NOMO-1 treated with dmso at 0.1 percent for 144 hours (cell line): ENCODE measurements at regions not wholly inside any gene's neighbourhood (a gene's known extent, or its start where the extent isn't known, plus 50 kb on each side); places are given as distances from the start of the nearest gene placed in this dataset.
"Not testable (repeated sequence)": the region's sequence is repeated elsewhere in the genome, so short reads cannot be mapped to it uniquely, and the experiment has no call there.

Source experiments
- DNase-seq: peaks from one replicate; lab custom pipeline; 2025; ENCODE audit not compliant: unreplicated experiment; lab: John Stamatoyannopoulos, UW

DNA sequence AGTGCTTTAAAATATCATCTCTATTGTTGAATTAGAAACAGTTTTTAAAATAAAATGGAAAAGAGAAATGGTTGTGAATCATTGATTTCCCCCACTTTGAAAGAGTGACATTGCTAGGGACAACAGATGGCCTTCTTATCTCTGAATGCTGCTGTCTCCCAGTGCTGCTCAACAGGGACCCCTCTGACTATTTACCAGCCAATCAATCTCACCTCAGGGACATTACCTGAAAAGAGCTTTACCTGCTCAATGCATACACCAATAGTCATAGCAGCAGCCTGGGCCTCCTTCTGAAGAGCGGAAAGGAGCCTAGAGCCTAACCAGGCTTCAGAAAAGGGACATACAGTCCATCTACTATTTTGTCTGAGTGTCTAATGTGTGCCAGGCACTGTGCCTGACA, 162.8 kb downstream of the CGGBP1 start:
- DNase-seq: no peak

DNA sequence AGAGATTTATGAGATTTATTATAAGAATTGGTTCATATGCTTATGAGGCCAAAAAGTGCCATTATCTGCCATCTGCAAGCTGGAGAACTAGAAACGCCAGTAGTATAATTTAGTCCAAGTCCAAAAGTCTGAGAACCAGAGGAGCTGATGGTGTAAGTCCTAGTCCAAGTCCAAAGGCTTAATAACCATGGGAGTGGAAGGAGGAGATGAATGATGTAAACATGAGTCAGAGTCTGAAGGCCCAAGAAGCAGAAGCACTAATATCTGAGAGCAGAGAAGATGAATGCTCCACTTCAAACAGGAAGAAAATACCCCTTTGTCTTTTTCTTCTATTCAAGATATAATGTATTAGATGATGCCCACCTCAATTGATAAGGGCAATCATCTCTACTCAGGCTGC, 185.7 kb downstream of the CGGBP1 start:
- no peak for DNase-seq

DNA sequence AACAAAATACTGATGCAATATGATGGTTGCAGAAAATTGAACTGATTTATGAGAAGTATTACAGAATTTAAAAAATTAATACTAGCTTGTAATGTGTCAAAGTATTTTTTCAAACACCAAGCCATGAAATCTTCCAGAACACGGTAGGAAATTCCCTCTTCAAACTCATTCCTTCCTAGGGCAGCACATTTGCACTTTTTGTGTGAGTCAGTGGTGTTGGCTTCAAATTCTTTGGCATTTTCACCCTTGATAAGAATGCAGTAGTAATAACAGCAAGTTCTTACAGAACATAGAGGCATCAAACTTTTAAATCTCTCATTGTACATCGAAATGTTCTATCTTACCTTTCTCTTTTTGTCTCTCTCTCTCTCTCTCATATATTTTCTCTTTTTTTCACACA, 191.8 kb downstream of the CGGBP1 start:
- DNase-seq: no peak

DNA sequence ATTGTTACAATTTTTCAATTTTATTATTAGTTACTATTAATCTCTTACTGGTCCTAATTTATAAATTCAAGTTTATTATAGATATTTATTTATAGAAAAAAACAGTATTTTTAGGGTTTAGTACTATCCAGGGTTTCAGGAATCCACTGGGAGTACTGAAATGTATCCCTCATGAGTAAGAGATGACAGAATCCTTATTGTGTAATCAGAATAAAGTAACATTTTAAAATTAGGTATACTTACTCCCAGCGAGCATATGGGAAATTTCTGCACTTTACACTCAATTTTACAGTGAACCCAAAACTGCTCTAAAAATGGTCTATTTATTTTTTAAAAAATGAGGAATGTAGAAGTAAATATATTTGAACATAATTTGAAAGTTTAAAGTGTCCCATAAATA, 202.7 kb downstream of the CGGBP1 start:
- no peak for DNase-seq

DNA sequence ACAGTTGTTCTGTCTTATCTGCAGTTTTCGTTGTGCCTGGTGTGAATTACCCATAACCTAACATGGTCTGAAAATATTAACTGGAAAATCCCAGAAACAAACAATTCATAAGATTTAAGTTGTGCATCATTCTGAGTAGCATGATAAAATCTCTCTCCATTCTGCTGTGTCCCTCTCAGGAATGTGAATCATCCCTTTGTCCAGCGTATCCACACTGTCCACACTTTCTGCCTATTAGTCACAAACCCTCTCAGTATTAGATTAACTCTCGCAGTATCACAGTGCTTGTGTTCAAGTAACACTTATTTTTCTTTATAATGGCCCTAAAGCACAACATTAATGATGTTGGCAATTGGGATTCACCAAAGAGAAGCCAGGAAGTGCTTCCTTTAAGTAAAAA, 203.2 kb downstream of the CGGBP1 start:
- DNase-seq: no peak

DNA sequence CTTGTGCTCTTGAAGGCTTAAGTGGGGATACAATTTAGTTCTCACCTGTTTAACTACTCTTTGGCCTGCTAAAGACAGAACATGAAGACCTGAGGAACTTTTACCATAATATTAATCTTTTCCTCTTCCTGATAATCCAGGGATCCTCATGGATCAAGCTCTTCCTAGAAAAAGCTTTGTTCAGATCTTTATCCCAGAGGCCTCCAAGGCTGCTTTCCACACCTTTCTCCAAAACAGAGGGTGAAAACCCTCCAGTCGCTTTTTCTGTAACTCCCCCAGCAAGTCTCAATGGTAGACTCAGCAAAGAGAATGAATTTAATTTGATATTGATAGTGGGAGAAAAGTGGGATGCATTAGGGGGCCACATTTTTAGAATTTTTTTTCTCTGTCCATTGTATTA, 203.6 kb downstream of the CGGBP1 start:
- no peak for DNase-seq

DNA sequence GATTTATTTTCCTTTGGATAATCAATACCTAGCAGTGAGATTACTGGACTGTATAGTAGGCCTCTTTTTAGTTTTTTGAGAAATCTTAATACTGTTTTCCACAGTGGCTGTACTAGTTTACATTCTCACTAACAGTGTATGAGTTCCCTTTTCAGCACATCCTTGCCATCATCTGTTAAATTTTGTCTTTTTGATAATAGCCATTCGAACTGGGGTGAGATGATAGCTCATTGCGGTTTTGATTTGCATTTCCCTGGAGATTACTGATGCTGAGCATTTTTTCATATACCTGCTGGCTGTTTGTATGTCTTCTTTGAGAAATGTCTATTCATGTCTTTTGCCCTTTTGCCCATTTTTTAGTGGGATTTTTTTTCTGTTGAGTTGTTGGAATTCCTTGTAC, 210.8 kb downstream of the CGGBP1 start:
- DNase-seq: no peak

DNA sequence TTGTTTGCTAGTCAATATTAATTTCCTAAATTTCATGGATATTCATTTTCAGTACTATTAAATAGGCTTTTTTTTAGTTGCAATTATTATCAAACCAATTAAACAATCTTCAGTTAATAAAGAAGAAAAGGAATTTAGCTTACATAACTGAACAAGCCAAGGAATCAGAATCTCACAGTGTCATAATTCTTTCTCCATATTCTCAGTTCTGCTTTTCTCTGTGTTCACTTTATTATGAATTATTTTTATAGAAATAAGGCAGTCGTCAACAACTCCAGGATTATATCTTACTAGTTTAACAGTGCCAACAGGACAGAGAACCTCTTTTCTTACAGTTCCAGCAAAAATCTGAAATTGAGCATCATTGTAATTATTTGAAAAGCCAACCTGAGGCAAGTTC, 221.7 kb downstream of the CGGBP1 start:
- DNase-seq: no peak

DNA sequence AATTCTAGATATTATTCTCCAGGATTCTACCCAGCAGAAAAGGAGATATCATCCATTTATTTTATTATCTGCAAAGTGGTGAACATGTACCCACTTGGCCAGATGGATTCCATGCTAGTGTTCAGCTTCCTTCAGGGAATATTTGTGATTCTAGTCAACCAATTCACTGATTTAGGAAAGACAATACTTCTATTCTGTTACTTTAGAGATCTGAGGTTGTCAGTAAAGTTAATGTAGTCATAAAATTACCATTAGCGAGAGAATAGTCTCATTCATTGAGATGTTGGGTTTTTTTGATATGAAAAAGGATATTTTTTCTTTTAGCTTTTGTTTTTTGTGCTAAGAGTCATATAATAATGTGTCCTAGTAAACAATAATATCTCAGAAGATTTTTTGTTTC, 222.8 kb downstream of the CGGBP1 start:
- DNase-seq: no peak

DNA sequence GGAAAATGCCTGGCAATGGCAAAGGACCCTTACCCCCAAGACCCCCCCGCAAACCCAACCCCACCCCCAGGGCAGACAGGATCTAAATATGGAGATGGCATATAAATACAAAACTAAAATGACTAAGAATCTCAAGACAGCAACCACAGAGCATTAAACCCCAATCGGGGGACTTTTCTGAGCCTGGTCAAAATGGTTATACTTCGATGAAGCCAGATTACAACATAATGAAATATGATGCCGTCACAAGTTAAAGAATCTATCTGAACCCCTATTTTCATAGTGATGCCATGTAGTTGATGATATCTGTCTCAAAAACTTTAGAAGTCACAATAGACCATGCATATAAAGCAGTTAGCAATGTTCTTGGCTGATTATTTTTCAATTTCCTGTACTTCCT, 223.6 kb downstream of the CGGBP1 start:
- no peak for DNase-seq

DNA sequence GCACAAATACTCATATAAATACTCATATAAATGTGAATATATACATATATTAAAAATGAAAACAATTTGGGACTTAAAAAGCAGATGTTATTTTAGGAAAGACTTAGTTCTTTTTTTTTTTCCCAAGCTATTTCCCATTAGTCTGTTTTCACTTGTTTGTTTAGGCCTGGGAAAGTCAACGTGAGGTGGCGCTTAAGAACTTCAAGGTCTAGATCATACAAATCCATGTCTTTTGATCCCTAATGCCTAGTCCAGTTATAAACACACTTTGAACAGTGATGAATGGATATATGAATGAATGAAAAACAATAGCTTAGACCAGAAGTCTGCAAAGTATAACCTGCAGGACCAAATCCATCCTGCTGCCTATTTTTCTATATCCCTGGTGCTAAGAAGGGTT, 224.5 kb downstream of the CGGBP1 start:
- DNase-seq: no peak

DNA sequence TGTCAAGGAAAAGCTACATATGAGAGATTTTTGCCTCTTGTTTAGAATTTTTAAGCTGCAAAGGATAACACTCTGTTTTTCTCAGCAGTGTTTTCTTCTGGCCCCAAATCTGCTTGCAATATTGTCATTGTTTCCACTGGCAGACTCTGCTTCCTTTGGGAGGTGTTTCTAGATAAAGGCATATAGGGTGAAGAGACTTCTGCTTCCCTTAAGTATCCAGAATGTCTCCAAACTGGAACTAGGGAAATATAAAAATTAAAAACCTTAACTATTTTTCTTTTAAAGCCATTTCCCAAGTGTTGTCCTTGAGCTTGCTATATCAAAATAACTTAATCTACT, 225.8 kb downstream of the CGGBP1 start:
- DNase-seq: no peak

DNA sequence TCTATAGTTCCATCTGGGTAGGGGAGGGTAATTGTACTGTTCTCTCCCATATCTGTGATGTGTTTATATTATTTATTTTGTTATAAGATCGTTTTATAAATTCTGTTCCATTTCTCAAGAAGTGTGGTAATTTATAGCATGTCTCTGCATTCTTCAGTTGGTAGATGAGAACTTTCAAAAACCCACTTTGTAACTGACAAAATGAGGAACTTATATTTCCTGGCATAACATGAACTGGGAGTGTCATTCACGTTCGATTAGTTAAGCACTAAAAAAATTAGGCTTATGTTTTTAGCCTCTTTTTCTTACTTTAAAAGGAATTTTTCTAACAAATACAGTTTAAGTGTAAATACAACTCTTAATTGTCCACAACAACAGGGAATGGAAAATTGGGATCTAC, 230.8 kb downstream of the CGGBP1 start:
- no peak for DNase-seq

DNA sequence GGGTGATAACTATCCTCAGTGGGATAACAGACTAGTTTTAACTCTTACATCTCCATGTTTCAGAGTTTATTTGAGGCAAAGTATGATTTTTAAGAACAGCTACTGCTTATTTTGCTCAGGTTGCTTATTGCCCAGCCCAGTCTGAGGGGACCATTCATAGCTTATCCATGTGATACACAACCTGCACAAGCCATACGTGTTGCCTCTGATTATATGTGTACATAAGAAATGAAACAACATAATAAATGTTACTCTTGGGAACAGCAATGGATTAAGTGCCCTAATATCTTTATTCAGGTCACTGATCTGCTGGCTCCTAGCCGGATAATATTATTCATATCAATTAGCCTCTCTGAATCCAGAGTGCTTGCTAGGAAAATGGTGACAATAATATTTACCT, 236.2 kb downstream of the CGGBP1 start:
- DNase-seq: no peak

DNA sequence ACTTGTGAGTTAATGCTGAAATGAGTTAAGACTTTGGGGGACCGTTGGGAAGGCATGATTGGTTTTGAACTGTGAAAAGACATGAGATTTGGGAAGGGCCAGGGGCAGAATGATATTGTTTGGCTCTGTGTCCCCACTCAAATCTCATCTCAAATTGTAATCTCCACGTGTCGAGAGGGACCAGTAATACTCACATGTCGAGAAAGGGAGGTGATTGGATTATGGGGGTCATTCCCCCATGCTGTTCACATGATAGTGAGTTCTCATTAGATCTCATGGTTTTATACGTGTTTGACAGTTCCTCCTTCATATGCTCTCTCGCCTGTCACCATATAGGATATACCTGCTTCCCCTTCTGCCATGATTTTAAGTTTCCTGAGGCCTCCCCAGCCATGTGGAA, 245.3 kb downstream of the CGGBP1 start:
- not testable (repeated sequence) for DNase-seq

DNA sequence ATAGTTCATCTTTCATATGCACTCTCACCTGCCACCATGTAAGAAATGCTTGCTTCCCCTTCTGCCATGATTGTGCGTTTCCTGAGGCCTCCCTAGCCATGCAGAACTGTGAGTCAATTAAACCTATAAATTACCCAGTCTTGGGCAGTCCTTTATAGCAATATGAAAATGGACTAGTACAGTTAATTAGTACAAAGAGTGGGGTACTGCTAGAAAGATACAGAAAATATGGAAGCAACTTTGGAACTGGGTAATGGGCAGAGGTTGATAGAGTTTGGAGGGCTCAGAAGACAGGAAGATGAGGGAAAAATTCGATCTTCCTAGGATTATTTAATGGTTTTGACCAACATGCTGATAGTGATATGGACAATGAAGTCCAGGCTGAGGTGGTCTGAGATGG, 246.9 kb downstream of the CGGBP1 start:
- DNase-seq: no peak

DNA sequence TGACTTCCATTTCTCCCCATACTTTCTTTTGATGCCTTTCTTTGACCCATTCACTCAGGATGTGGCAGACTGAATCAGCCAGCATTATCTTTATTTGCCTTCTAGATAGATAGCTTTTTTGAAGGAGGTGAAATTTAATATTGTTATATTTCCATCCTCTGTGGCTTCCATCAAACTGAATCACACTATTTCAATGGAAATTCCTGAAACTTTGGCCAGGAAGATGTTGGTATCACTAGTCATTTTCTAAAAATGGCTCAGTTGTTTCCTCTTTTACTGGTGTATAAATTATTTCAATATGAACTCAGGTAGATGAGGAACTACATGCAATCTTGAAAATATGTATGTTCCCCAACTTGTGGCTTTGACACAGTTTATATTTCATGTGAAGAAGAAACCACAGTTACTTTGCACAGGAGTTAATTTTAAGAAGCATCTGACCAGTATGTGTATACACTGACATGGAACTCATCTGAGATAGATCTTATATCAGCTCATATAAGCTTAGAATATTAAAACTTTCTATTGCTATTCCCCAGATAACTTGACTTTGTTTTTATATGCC, 248.3 kb downstream of the CGGBP1 start:
- DNase-seq: no peak

DNA sequence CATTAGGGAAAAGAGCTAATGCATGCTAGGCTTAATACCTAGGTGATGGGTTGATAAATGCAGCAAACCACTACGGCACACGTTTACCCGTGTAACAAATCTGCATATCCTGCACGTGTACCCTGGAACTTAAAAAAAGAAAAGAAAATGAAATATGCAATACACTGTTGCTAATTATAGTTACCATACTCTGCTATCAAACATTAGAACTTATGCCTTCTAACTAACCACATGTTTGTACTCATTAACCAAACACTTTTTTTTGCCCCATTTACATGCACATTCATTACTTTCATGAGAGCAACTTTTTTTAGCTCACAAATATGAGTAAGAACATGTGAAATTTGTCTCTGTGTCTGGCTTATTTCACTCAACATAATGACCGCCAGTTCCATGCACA, 253.1 kb downstream of the CGGBP1 start:
- no peak for DNase-seq

DNA sequence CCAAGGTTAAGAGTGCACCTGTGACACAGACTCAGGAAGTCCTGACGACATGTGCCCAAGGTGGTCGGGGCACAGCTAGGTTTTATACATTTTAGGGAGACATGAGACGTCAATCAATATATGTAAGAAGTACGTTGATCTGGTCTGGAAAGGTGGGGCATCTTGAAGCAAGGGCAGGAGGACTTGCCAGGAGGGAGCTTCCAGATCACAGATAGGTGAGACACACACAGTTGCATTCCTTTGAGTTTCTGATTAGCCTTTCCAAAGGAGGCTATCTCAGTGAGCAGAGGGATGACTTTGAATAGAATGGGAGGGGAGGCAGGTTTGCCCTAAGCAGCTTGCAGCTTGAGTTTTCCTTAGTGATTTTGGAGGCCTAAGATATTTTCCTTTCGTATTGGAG, 257.4 kb downstream of the CGGBP1 start:
- no peak for DNase-seq

DNA sequence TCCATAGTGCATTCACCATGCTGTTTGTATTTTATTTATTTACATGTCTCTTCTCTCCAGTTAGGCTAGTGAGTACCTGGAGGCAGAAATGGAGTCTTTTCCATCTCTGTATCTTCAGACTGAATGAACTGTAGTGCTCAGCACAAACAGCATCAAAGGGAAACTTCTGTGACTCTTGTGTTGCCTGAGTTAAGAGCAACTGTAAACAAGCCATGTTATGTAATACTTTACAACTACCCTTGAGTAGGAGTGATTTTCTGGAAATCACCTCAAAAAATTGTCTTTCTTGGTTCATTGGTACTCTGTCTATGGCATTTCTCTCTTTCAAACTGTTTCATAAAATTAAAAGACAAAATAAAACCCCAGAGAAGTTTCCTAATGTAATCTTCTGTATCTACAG, 258.3 kb downstream of the CGGBP1 start:
- no peak for DNase-seq

DNA sequence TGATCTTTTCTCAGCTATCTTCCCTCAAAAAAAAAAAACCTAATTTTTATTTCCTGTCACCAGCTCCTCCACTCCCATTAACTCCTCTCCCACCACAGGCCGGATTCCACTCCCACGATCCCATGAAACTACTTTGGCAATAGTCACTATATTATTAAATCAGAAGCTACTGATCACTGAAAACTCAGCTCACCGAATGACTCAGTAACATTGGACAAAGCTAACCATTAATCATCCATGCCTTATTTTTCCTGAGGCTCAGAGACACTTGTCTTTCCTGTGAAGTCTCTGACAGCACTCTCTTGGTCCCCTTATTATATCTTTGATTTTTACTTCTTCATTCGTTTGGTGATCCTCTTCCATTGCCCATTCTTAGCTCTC, 260.2 kb downstream of the CGGBP1 start:
- DNase-seq: no peak

DNA sequence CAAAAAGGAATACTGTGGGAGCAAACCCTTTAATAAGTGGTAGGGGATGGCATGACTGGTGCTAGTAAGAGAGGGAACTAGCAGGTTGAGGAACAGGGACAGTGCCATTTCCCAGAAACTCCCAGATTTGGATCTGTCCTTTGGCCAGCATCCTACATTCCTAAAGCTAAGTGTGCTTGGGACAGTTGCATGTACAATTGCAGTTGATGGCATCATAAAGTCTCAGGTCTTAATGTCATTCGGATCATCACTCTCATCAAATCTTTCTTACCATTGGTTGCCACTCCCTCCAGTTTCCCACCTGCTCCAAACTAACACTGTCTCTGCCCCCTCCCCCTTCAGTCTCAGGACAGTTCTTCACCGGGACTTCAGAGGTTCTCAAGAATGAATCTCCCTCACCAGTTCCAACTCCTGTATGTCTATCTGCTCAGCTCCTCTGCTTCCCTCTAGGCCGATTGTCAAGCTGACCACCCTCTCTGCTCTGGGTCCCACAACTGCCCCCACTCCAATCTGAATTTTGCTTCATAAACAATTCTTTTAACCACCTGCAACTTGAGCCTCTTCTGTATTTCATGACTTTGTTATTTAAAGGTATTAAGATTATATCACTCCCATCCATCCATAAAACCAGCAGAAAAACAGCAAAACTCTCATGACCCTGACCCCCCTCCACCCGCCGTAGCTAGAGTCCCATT, 260.8 kb downstream of the CGGBP1 start:
- no peak for DNase-seq

DNA sequence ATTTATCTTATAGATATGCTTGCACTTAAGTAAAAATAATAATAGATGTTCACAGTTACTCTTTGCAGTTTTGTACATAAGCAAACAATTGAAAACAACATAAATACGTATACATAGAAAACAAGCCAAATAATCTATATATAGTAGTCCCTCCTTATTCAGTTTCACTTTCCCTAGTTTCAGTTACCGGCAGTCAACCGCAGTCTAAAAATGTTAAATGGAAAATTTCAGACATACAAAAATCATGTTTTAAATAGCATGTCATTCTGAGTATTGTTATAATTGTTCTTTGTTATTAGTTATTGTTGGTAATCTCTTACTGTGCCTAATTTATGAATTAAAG, 262.0 kb downstream of the CGGBP1 start:
- no peak for DNase-seq
